ENCODE measurements at regions not wholly inside any gene's neighbourhood (a gene's known extent, or its start where the extent isn't known, plus 50 kb on each side); places are given as distances from the start of the nearest gene placed in this dataset.

- Histone ChIP-seq H3K9me3 (no peaks in the 10 kb centered on the region), H3K36me3 (no peaks in the 10 kb centered on the region), H3K27ac (no peak overlapping the region), H3K27me3 (no peaks in the 10 kb centered on the region), H3K4me1 (no peaks in the 10 kb centered on the region), H3K4me3 (no peak overlapping the region)
- 87 to 95% (median 90%) methylated on average over 2 of the region's 2 CpGs for WGBS, 5 donors
- no peak for DNase-seq
- intact Hi-C loops (cut with DNase I; ENCODE audit: low total_unique reads), result no loop called here
- TF ChIP-seq CTCF (IDR thresholded peaks at IDR 0.05) (no peak), POLR2A (IDR thresholded peaks at IDR 0.05) (no peak), POLR2AphosphoS5 (IDR thresholded peaks at IDR 0.05) (no peak), EP300 (IDR thresholded peaks at IDR 0.05) (no peak)
Measured at GRCh38 chr5:19193631-19194030, 794.4 kb downstream of the CDH18 start.

DNA sequence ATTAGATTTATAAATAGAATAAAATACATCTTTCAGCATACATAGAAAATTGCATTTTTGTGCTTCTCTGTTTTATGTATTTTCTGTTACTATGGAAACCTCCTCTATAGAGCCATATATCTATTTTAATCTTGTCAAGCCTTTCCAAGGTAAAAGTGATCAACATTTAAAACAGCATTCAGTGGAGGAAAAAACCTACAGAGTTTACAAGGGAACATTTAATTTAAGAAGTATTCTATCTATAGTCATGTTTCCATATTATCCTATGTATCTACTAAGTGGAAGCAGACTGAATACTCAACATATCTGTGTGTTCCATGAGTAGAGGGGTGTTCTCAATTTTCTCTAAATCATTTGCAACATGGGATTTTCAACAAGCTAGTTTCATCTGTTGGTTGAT lies 791.4 kb downstream of the CDH18 start:
- TF ChIP-seq POLR2A (IDR thresholded peaks at IDR 0.05), result no peak
- no peak for TF ChIP-seq CTCF (IDR thresholded peaks at IDR 0.05)
- no peak for TF ChIP-seq EP300 (IDR thresholded peaks at IDR 0.05)
- no peak for TF ChIP-seq POLR2AphosphoS5 (IDR thresholded peaks at IDR 0.05)
- Histone ChIP-seq H3K27ac (no peak overlapping the region), H3K9me3 (peaks cover 0 to 4% (median 0%) of the 10 kb centered on the region in 4 donors), H3K27me3 (no peaks in the 10 kb centered on the region), H3K4me3 (no peak overlapping the region), H3K36me3 (no peaks in the 10 kb centered on the region), H3K4me1 (no peaks in the 10 kb centered on the region)
- DNase-seq, result no peak
- intact Hi-C loops (cut with DNase I; ENCODE audit: low total_unique reads), result no loop called here

DNA sequence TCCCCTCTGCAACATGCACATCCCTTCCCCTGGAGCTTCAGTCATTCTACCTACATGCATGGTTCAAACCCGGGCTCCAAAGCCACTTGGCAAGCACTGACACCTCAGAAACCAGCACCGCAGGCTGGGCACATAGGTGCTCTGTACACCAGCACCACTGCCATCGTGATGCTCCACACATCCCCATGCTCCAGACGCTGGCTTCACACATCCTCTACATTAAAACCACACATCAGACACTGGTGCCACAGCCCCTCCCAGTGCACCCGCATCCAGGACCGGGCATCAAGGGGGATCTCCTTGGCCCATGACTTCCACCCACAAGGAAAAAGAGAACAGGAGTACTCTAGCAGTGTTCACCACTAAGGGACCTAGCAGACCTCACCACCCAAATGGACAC lies 787.7 kb downstream of the CDH18 start:
- no peak for DNase-seq
- Histone ChIP-seq H3K4me1 (no peaks in the 10 kb centered on the region), H3K36me3 (no peaks in the 10 kb centered on the region), H3K27ac (no peak overlapping the region), H3K9me3 (peaks cover 0 to 4% (median 0%) of the 10 kb centered on the region in 4 donors), H3K27me3 (no peaks in the 10 kb centered on the region), H3K4me3 (no peak overlapping the region)
- intact Hi-C loops (cut with DNase I; ENCODE audit: low total_unique reads), result no loop called here
- no peak for TF ChIP-seq POLR2AphosphoS5 (IDR thresholded peaks at IDR 0.05)
- no peak for TF ChIP-seq EP300 (IDR thresholded peaks at IDR 0.05)
- no peak for TF ChIP-seq POLR2A (IDR thresholded peaks at IDR 0.05)
- no peak for TF ChIP-seq CTCF (IDR thresholded peaks at IDR 0.05)
- WGBS, 5 donors, result 80 to 95% (median 87%) methylated on average over 5 to 6 of the region's 6 CpGs

DNA sequence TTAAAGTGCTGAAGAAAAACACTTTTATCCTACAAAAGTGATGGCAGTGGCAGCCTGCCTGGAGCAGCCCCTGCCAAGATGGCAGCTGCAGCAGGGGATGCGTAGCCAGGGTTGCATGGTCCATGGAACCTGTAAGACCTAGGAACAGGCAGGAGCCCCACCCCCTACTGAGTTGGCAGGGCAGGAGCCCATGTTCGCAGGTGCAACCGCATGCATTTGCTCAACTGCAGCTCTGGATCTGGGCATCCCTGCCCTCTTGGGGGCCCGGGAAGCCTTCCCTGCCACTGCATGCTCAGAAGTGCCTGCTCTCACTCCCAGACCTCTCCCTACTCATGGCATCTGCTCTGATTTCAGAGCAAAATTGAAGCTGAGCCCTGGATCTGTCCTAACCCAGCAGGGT lies 779.6 kb downstream of the CDH18 start:
- H3K4me1 ChIP-seq, result no peaks in the 10 kb centered on the region
- DNase-seq, result no peak
- TF ChIP-seq EP300 (IDR thresholded peaks at IDR 0.05) (no peak), POLR2A (IDR thresholded peaks at IDR 0.05) (no peak), CTCF (IDR thresholded peaks at IDR 0.05) (no peak), POLR2AphosphoS5 (IDR thresholded peaks at IDR 0.05) (no peak)
- H3K27ac ChIP-seq, result no peak overlapping the region
- no peak overlapping the region for H3K4me3 ChIP-seq
- peaks cover 0 to 12% (median 5%) of the 10 kb centered on the region in 4 donors for H3K9me3 ChIP-seq
- intact Hi-C loops (cut with DNase I; ENCODE audit: low total_unique reads), result no loop called here
- no peaks in the 10 kb centered on the region for H3K27me3 ChIP-seq
- H3K36me3 ChIP-seq, result no peaks in the 10 kb centered on the region
- 71 to 91% (median 78%) methylated on average over 1 to 4 of the region's 4 CpGs for WGBS, 5 donors
